Activated CD4-positive, alpha-beta T cell treated with anti-CD3 and anti-CD28 coated beads for 36 hours (primary cell): ENCODE measurements at regions not wholly inside any gene's neighbourhood (a gene's known extent, or its start where the extent isn't known, plus 50 kb on each side); places are given as distances from the start of the nearest gene placed in this dataset.
"Not testable (repeated sequence)": the region's sequence is repeated elsewhere in the genome, so short reads cannot be mapped to it uniquely, and the experiment has no call there.

Source experiments
- ATAC-seq: fragments of 200-7000 bp; cut with Tn5 transposase; one replicate; pipeline ENCODE4 v1.10.0; 2021; ENCODE audit warnings: mild to moderate bottlenecking, moderate library complexity
- CTCF ChIA-PET: fragments of 350-600 bp; sonication (Branson Sonifier 250); formaldehyde crosslinking; loops from one replicate; lab custom pipeline; 2021; ENCODE audit warnings: antibody characterized with exemption; lab: Charles Lee
- POLR2A ChIA-PET: fragments of 350-600 bp; sonication (Branson Sonifier 250); formaldehyde crosslinking; loops from one replicate; lab custom pipeline; 2021; ENCODE audit warnings: antibody characterized with exemption, inconsistent platforms; lab: Charles Lee
- DNase-seq: peaks from one replicate; pipeline ENCODE4 v3.0.0-alpha.2; 2020
- H3K27ac Mint-ChIP-seq: one replicate; pipeline ENCODE4 v1.8.0; 2021; ENCODE audit warnings: mixed read lengths
- H3K27me3 Mint-ChIP-seq: one replicate; pipeline ENCODE4 v1.8.0; 2021; ENCODE audit warnings: mixed read lengths
- H3K36me3 Mint-ChIP-seq: one replicate; pipeline ENCODE4 v1.8.0; 2021; ENCODE audit warnings: low read depth, mixed read lengths
- H3K4me1 Mint-ChIP-seq: one replicate; pipeline ENCODE4 v1.8.0; 2021; ENCODE audit warnings: mixed read lengths
- H3K4me3 Mint-ChIP-seq: one replicate; pipeline ENCODE4 v1.8.0; 2021; ENCODE audit warnings: mild to moderate bottlenecking, moderate library complexity, mixed read lengths
- H3K9me3 Mint-ChIP-seq: one replicate; pipeline ENCODE4 v1.8.0; 2021; ENCODE audit warnings: low read depth, mixed read lengths
- intact Hi-C, 2 experiments: fragments of 100-400 bp; cut with DNase I in 1 of 2; cut with micrococcal nuclease in 1 of 2; formaldehyde crosslinking; loops; one replicate each; pipeline versions ENCODE4 v1.14.2 to v1.15.1; 2022 to 2024; cut with DNase I, micrococcal nuclease

DNA sequence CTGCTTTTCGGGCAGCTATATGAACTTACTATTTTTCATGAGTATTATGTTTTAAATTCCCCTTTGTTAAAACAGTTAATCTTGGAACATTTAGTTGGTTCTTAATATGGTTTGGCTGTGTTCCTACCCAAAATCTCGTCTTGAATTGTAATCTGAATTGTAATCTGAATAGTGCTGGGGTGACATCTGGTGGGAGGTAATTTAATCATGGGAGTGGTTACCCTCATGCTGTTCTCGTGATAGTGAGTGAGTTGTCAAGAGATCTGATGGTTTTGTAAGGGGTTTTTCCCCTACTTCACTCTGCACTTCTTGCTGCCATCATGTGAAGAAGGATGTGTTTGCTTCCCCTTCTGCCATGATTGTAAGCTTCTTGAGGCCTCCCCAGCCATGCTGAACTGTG lies 305.4 kb upstream of the MAP3K7 start:
- Mint-ChIP-seq H3K27ac (no peak overlapping the region), H3K9me3 (no peaks in the 10 kb centered on the region), H3K4me1 (no peaks in the 10 kb centered on the region), H3K27me3 (peaks cover 2% of the 10 kb centered on the region), H3K4me3 (no peak overlapping the region), H3K36me3 (no peaks in the 10 kb centered on the region)
- no peak for DNase-seq
- CTCF ChIA-PET = interaction anchor here (1.7 kb wide), 1 partner anchor 8 kb away, joined by 3 read pairs; no protein-coding TSS in a partner anchor
- no peak for ATAC-seq
- intact Hi-C loops = no loop called here
- POLR2A ChIA-PET = no interaction called here

GRCh38 chr6:90891355-90891754 lies 304.5 kb upstream of the MAP3K7 start:
- intact Hi-C loops = no loop called here
- ATAC-seq (no peak), DNase-seq (no peak)
- Mint-ChIP-seq H3K27me3 (peaks cover 2% of the 10 kb centered on the region), H3K4me3 (no peak overlapping the region), H3K9me3 (no peaks in the 10 kb centered on the region), H3K27ac (no peak overlapping the region), H3K4me1 (no peaks in the 10 kb centered on the region), H3K36me3 (no peaks in the 10 kb centered on the region)
- ChIA-PET POLR2A (no interaction called here), CTCF (interaction anchor here (1.7 kb wide), 1 partner anchor 9 kb away, joined by 3 read pairs; no protein-coding TSS in a partner anchor)

DNA sequence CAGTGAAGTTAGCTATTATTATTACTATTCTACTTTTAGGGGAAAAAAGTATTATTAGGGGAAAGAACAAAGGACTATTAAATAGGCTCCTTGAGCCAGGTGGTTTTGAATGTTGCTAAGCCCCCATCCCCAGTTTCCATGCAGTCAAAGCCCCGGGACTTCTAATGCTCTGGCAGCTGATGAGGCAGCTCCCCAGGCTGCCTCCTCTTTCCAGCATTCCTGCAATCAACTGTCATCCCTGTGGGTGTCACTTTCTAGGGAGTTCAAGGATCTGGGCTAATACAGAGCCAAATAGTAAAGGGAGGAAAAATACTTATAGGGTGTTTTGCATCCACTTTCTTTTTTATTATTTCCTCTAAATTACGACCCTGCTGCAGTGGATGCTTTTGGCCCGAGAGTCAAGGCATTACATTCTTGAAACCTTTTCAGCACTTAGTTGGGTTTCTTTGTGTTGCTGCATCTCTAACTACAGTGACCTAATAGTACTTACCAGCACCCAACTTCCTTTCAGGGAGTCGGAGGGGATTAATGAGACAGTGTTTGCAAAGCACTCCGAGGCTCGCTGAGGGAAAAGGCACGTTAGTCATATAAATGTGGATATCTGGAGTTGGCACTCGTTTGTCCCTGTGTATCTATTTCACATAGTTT lies 303.9 kb upstream of the MAP3K7 start:
- ChIA-PET POLR2A (no interaction called here), CTCF (interaction anchor here (0.6 to 1.7 kb wide), 3 partner anchors 10 to 1459 kb away, joined by 3 read pairs; no protein-coding TSS in a partner anchor)
- no peaks in the 10 kb centered on the region for H3K9me3 Mint-ChIP-seq
- H3K27me3 Mint-ChIP-seq = peaks cover 3% of the 10 kb centered on the region
- DNase-seq (no peak), ATAC-seq (no peak)
- intact Hi-C loops = no loop called here
- H3K27ac Mint-ChIP-seq = no peak overlapping the region
- H3K4me1 Mint-ChIP-seq = no peaks in the 10 kb centered on the region
- no peaks in the 10 kb centered on the region for H3K36me3 Mint-ChIP-seq
- no peak overlapping the region for H3K4me3 Mint-ChIP-seq

DNA sequence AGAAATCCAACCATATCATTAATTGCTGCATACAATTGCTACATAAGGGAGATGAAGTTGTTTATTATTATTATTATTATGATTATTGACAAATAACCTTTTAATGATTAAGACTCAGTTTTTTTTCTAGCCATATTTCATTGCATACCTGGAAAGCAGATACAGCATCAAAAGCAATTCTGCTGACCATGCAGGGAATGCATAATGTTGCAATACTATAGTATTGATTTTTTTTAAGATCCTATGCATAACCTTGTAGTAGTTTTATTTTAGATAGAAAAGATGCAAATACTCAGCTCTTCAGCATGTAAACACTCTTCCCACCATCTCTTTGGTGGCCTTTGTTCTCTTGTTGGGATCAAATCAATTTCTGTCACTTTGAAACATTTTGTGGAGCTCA lies 300.9 kb upstream of the MAP3K7 start:
- POLR2A ChIA-PET = no interaction called here
- H3K36me3 Mint-ChIP-seq = no peaks in the 10 kb centered on the region
- intact Hi-C loops = no loop called here
- peaks cover 7% of the 10 kb centered on the region for H3K9me3 Mint-ChIP-seq
- DNase-seq = no peak
- ATAC-seq = no peak
- no peaks in the 10 kb centered on the region for H3K4me1 Mint-ChIP-seq
- no peak overlapping the region for H3K27ac Mint-ChIP-seq
- H3K27me3 Mint-ChIP-seq = peaks cover 7% of the 10 kb centered on the region
- no peak overlapping the region for H3K4me3 Mint-ChIP-seq
- CTCF ChIA-PET = no interaction called here

DNA sequence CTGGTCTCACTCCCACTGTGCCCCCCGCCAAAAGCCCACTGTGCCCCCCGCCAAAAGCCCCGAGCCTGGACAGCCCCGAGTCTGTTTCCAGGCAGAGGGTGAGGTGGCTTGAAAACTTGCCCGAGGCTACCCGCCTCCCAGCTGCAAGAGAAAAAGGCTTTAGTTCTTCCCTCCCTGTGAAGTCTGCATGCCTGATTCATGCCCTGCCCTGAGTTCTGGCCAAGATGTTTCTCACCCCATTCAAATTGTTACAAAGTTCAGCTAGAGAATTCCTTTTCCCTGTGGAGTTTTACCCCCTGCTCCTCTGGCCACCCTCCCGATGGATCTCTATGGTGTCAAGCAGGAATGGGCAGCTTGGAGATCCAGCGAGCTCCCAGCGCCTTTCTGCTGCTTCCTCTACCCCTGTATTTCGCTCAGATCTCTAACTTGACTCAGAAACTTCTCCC lies 298.8 kb upstream of the MAP3K7 start:
- Mint-ChIP-seq H3K4me1 (no peaks in the 10 kb centered on the region), H3K36me3 (no peaks in the 10 kb centered on the region), H3K27me3 (peaks cover 9% of the 10 kb centered on the region), H3K4me3 (no peak overlapping the region), H3K27ac (no peak overlapping the region), H3K9me3 (peaks cover 10% of the 10 kb centered on the region)
- intact Hi-C loops = no loop called here
- no peak for ATAC-seq
- DNase-seq = no peak
- ChIA-PET POLR2A (no interaction called here), CTCF (interaction anchor here (0.7 to 1.7 kb wide), 3 partner anchors 11 to 35 kb away, joined by 3 to 4 read pairs (median 3); no protein-coding TSS in a partner anchor)

DNA sequence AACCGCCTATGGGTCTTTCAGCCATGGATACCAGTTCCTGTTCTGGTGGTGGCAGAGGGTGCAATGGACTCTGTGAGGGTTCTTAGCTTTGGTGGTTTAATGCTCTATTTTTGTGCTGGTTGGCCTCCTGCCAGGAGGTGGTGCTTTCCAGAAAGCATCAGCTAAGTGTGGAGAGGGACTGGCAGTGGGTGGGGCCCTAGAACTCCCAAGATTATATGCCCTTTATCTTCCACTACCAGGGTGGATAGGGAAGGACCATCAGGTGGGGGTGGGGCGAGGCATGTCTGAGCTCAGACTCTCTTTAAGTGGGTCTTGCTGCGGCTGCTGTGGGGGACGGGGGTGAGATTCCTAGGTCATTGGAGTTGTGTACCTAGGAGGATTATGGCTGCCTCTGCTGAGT lies 298.3 kb upstream of the MAP3K7 start:
- H3K36me3 Mint-ChIP-seq, H3K27ac Mint-ChIP-seq, ATAC-seq, H3K4me1 Mint-ChIP-seq, H3K27me3 Mint-ChIP-seq, POLR2A ChIA-PET, DNase-seq, H3K4me3 Mint-ChIP-seq, intact Hi-C loops: not testable (repeated sequence)
- CTCF ChIA-PET = interaction anchor here (1.7 kb wide), 1 partner anchor 10 kb away, joined by 4 read pairs; no protein-coding TSS in a partner anchor
- H3K9me3 Mint-ChIP-seq = peaks cover 10% of the 10 kb centered on the region

DNA sequence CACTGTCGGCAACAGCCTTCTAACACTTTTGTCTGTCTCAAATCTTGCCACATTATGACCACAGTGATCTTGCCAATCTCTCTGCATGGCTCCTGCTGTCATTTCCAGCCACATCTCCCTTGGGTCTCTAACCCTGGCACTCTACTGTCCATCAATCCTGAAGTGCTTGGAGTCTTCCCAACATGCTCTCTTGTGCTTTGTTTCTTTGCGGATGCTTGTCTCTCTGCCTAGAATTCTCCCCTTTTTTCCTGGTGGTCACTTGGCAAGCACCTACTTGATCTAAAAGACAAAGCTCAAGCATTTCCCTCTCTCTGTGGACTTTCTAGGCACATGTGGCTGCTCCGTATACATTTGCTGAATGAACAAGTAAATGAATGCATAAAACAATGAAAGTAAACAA lies 290.7 kb upstream of the MAP3K7 start:
- H3K27me3 Mint-ChIP-seq = peaks cover 15% of the 10 kb centered on the region
- DNase-seq (no peak), ATAC-seq (no peak)
- CTCF ChIA-PET = no interaction called here
- no peaks in the 10 kb centered on the region for H3K36me3 Mint-ChIP-seq
- H3K4me1 Mint-ChIP-seq = no peaks in the 10 kb centered on the region
- H3K27ac Mint-ChIP-seq = no peak overlapping the region
- H3K4me3 Mint-ChIP-seq = no peak overlapping the region
- POLR2A ChIA-PET = no interaction called here
- intact Hi-C loops = no loop called here
- H3K9me3 Mint-ChIP-seq = peaks cover 6% of the 10 kb centered on the region

DNA sequence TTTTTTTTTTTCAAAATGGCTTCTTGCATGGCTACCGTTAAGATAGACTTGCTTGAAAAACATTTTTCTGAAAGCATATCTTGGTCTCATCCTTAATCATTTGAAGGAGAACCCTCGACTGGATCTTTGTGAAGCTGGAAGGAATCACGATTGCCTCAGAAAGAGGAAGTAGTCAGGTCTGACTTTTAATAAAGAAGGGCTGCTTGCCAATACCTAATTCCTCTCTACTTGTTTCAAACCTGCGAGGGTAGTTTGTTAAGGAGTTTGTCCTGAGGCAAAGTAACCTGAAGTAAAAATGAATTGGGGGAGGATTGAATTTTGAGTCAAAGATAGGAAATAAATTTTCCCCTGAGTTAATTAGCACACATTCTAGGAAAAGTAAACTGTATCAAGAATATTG lies 288.1 kb upstream of the MAP3K7 start:
- no peaks in the 10 kb centered on the region for H3K4me1 Mint-ChIP-seq
- ATAC-seq = no peak
- H3K4me3 Mint-ChIP-seq = no peak overlapping the region
- peaks cover 4% of the 10 kb centered on the region for H3K9me3 Mint-ChIP-seq
- H3K27me3 Mint-ChIP-seq = peaks cover 17% of the 10 kb centered on the region
- DNase-seq = no peak
- intact Hi-C loops = no loop called here
- H3K27ac Mint-ChIP-seq = no peak overlapping the region
- ChIA-PET POLR2A (no interaction called here), CTCF (interaction anchor here (0.6 to 2.2 kb wide), 2 partner anchors 11 to 15 kb away, joined by 3 to 4 read pairs; no protein-coding TSS in a partner anchor)
- no peaks in the 10 kb centered on the region for H3K36me3 Mint-ChIP-seq

DNA sequence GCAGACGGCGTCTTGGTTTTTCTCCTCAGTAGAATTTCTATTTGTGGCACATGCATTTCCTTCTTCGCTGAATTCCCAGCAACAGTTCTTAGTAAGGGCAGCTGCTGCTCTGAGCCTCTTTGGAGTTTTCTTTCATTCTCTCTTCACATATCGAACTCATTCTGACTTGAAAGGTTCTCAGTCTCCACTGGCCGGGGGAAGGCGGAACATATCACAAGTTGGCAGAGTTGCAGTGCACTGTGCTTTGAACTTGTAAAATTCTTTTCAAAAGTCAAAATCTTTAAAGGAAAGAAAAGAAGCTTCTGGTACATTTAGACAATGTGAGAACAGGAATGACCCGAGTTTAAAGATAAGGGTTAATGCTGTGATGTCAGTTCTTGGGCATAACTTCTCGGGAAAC lies 286.1 kb upstream of the MAP3K7 start:
- Mint-ChIP-seq H3K4me1 (no peaks in the 10 kb centered on the region), H3K4me3 (no peak overlapping the region), H3K27ac (no peak overlapping the region), H3K9me3 (no peaks in the 10 kb centered on the region), H3K27me3 (peaks cover 17% of the 10 kb centered on the region), H3K36me3 (no peaks in the 10 kb centered on the region)
- ChIA-PET POLR2A (no interaction called here), CTCF (no interaction called here)
- no peak for ATAC-seq
- intact Hi-C loops = no loop called here
- DNase-seq = no peak

DNA sequence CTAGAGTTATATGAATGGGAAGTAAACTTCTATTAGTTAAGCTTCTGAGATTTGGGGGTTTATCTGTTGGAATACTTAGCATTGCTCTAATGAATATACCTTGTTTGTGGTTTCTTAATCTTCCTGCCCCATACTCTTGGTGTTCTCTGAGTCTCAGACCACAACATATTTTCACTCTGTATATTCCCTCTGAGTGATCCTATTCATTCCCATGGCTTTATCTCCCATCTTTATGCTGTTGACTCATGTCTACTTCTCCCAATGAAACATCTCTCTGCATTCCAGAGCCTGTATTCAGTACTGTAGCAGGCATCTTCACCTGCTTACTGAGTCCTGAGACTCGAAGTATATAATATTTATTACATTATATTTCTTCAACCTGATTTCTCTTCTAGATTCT lies 283.7 kb upstream of the MAP3K7 start:
- no peak for ATAC-seq
- POLR2A ChIA-PET = no interaction called here
- Mint-ChIP-seq H3K4me3 (no peak overlapping the region), H3K4me1 (no peaks in the 10 kb centered on the region), H3K27ac (no peak overlapping the region), H3K9me3 (no peaks in the 10 kb centered on the region), H3K27me3 (peaks cover 17% of the 10 kb centered on the region), H3K36me3 (no peaks in the 10 kb centered on the region)
- CTCF ChIA-PET = no interaction called here
- intact Hi-C loops = no loop called here
- no peak for DNase-seq

DNA sequence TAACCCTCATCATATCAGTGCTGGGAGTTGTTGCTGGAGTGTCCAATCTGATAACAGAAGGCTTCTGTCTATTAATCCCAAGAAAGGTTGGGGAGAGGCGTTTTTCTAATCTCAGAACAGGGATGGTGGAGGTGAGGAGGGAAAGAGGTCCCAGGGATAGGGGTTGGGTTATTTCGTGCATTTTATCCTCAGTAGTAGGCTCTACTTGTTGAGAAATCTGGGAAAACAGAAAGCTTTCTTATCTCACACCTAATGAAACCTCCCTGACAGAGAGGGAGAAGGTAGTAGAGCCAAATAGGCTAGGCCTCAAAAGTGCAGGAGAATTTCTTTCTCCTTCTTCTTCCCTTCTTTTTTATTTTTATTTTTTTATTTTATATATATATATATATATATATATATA lies 281.8 kb upstream of the MAP3K7 start:
- Mint-ChIP-seq H3K4me3 (no peak overlapping the region), H3K4me1 (no peaks in the 10 kb centered on the region), H3K36me3 (no peaks in the 10 kb centered on the region), H3K9me3 (no peaks in the 10 kb centered on the region), H3K27ac (no peak overlapping the region), H3K27me3 (peaks cover 14% of the 10 kb centered on the region)
- ChIA-PET POLR2A (no interaction called here), CTCF (no interaction called here)
- intact Hi-C loops = loop anchor here in 1 of 2 experiments (10.0 kb wide), 1 partner anchor 254 kb away; no protein-coding TSS in a partner anchor
- ATAC-seq (no peak), DNase-seq (no peak)

DNA sequence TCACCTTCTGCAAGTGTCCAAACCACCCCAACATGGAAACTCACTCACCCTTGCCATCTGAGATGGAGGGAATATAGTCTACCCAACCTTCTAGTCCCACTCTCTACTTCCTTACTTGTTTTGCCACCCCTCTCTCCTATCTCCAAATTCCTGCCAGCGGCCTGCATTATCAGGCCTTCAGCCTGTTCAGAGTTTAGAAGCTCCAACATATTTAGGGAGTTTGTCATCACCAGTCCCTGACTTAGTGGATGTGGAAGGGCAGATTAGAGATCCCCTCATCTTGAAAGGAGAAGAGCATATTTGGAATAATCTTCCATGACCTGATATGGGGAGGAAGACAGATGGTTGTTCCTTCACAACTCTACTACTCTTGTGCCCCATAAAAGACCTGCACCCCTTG lies 281.4 kb upstream of the MAP3K7 start:
- no peak for ATAC-seq
- intact Hi-C loops = loop anchor here in 1 of 2 experiments (10.0 kb wide), 1 partner anchor 253 kb away; no protein-coding TSS in a partner anchor
- H3K36me3 Mint-ChIP-seq = no peaks in the 10 kb centered on the region
- POLR2A ChIA-PET = no interaction called here
- CTCF ChIA-PET = no interaction called here
- H3K27me3 Mint-ChIP-seq = peaks cover 11% of the 10 kb centered on the region
- DNase-seq = no peak
- H3K27ac Mint-ChIP-seq = no peak overlapping the region
- H3K4me3 Mint-ChIP-seq = no peak overlapping the region
- H3K9me3 Mint-ChIP-seq = no peaks in the 10 kb centered on the region
- H3K4me1 Mint-ChIP-seq = no peaks in the 10 kb centered on the region
